GM10248 (cell line): ENCODE measurements at regions not wholly inside any gene's neighbourhood (a gene's known extent, or its start where the extent isn't known, plus 50 kb on each side); places are given as distances from the start of the nearest gene placed in this dataset.

Experiments used
- CTCF ChIA-PET: fragments of 300-600 bp; sonication (Branson Sonifier 250); formaldehyde crosslinking; extraction: SDS; loops from one replicate; lab custom pipeline; 2021; ENCODE audit warnings: antibody characterized with exemption; lab: Yijun Ruan, JAX
- POLR2A ChIA-PET: fragments of 350-650 bp; sonication (Branson Sonifier 250); formaldehyde crosslinking; extraction: SDS; loops from one replicate; lab custom pipeline; 2020; ENCODE audit warnings: antibody characterized with exemption; lab: Yijun Ruan, JAX
- DNase-seq: peaks from one replicate; pipeline ENCODE4 v3.0.0; 2012; ENCODE audit errors: extremely low spot score
- TF ChIP-seq, protein P1 (sequence below): IDR thresholded peaks from 2 replicates; pipeline ENCODE4 v1.5.1; 2012; ENCODE audit warnings: mild to moderate bottlenecking, low read depth; ENCODE audit errors: extremely low read depth, missing control alignments, control extremely low read depth

DNA sequence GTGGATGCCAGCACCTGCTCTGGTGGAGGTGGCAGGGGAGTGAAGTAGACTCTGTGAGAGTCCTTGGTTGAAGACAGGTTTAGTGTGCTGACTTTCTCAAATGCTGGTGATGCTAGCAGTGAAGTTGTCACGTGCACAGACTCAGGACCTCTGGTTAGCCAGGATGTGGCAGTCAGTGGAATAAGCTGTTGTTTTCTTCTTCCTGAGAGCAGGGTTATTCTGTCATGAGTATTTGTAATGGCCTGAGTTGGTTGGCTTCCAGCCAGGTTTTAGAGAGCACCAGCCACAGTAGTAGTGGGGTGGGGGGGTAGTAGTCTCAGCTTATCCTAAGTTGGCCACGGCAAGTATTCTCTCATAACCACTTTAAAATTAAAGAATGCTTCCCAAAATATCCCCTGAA lies 169.7 kb upstream of the FOXN2 start:
- ChIA-PET CTCF (interaction anchor here (1.5 to 1.7 kb wide), 2 partner anchors 23 to 37 kb away, joined by 3 to 6 read pairs; no protein-coding TSS in a partner anchor), POLR2A (interaction anchor here (0.6 kb wide), 1 partner anchor 8 kb away, joined by 4 read pairs; no protein-coding TSS in a partner anchor)
- DNase-seq: no peak
- TF ChIP-seq, protein P1, sequence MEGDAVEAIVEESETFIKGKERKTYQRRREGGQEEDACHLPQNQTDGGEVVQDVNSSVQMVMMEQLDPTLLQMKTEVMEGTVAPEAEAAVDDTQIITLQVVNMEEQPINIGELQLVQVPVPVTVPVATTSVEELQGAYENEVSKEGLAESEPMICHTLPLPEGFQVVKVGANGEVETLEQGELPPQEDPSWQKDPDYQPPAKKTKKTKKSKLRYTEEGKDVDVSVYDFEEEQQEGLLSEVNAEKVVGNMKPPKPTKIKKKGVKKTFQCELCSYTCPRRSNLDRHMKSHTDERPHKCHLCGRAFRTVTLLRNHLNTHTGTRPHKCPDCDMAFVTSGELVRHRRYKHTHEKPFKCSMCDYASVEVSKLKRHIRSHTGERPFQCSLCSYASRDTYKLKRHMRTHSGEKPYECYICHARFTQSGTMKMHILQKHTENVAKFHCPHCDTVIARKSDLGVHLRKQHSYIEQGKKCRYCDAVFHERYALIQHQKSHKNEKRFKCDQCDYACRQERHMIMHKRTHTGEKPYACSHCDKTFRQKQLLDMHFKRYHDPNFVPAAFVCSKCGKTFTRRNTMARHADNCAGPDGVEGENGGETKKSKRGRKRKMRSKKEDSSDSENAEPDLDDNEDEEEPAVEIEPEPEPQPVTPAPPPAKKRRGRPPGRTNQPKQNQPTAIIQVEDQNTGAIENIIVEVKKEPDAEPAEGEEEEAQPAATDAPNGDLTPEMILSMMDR: no peak

DNA sequence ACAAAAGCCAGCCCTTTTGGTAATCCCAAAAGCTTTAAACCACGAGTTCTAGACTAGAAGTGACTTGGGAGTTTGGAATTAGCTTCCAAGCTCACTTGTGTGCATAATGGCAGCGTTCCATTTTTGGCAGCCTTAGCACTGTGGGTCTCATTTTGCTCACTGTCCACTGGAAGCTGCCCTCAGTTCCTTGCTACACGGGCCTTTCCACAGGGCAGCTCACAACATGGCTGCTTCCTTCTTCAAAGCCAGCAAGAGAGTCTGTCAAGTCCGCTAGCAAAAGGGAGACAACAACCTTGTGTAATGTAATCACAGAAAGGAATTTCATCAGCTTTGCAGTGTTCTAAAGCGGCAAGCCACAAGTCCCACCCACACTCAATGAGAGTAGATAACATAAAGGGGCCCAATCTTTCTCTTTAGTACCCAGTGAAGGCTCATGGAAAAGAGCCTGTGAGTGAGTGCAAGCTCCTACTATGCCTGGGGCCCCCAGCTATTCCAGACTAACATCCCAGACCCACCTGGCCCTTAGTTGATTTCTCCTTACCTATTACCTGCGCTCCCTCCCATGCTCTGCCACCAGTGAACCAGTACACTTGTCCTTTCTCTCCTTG lies 168.5 kb upstream of the FOXN2 start:
- DNase-seq: no peak
- ChIA-PET CTCF (interaction anchor here (0.8 to 1.8 kb wide), 6 partner anchors 10 to 284 kb away, joined by 3 to 6 read pairs (median 4); no protein-coding TSS in a partner anchor), POLR2A (interaction anchor here (0.7 kb wide), 1 partner anchor 71 kb away, joined by 3 read pairs; no protein-coding TSS in a partner anchor)
- TF ChIP-seq, protein P1: no peak

GRCh38 chr2:48146552-48146951 lies 167.9 kb upstream of the FOXN2 start:
- DNase-seq: no peak
- ChIA-PET POLR2A (interaction anchor here (0.7 kb wide), 1 partner anchor 70 kb away, joined by 3 read pairs; no protein-coding TSS in a partner anchor), CTCF (interaction anchor here (1.2 to 1.8 kb wide), 5 partner anchors 11 to 273 kb away, joined by 3 to 6 read pairs (median 5); no protein-coding TSS in a partner anchor)
- TF ChIP-seq, protein P1: no peak

DNA sequence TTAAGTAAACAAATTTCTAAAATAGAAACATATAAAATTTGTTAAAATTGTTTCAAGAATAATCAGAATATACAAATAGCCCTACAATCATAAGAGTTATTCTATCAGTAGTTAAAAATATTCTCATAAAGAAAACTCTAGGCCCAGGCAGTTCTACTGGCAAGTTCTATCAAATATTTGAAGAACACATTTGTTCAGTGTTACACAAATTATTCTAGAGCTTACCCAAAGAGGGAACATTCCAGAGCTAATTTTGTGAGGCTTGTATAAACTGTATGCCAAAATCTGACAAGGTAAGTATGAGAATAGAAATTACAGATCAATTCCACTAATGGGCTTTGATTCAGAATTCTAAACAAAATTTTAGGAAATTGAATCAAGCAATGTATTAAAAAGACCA lies 166.8 kb upstream of the FOXN2 start:
- TF ChIP-seq, protein P1: no peak
- no peak for DNase-seq
- CTCF ChIA-PET: no interaction called here
- POLR2A ChIA-PET: no interaction called here

- CTCF ChIA-PET: no interaction called here
- TF ChIP-seq, protein P1: no peak
- no peak for DNase-seq
- POLR2A ChIA-PET: no interaction called here
Measured at GRCh38 chr2:48148841-48149430, 165.5 kb upstream of the FOXN2 start.

- no peak for DNase-seq
- TF ChIP-seq, protein P1: no peak
- POLR2A ChIA-PET: no interaction called here
- CTCF ChIA-PET: no interaction called here
Measured at GRCh38 chr2:48157150-48157549, 157.3 kb upstream of the FOXN2 start.
